IMR-90 (cell line): ENCODE measurements at regions not wholly inside any gene's neighbourhood (a gene's known extent, or its start where the extent isn't known, plus 50 kb on each side); places are given as distances from the start of the nearest gene placed in this dataset.

Source experiments
- FOS ChIP-seq: fragments of 150-350 bp; IDR thresholded peaks from 2 replicates; pipeline ENCODE4 v1.6.1; 2016; ENCODE audit warnings: low read depth, low read length
- POLR2A ChIP-seq: IDR thresholded peaks from 2 replicates; pipeline ENCODE4 v1.6.1; 2012; ENCODE audit warnings: mild to moderate bottlenecking, low read depth, low read length
- RAD21 ChIP-seq: IDR thresholded peaks from 2 replicates; pipeline ENCODE4 v1.6.1; 2012; ENCODE audit warnings: low read length, improper control_type of control experiment
- RFX5 ChIP-seq: IDR thresholded peaks from 2 replicates; pipeline ENCODE4 v1.8.0; 2012; ENCODE audit warnings: low read depth, mild to moderate bottlenecking, low read length, moderate library complexity
- SMC3 ChIP-seq: fragments of 150-350 bp; IDR thresholded peaks from 2 replicates; pipeline ENCODE4 v1.6.1; 2016; ENCODE audit warnings: low read depth, mild to moderate bottlenecking, antibody characterized with exemption, low read length, moderate library complexity
- TF ChIP-seq, protein P1 (sequence below): conservative IDR thresholded peaks from 2 replicates; pipeline ENCODE4 v1.5.1; 2012; ENCODE audit warnings: mild to moderate bottlenecking, low read depth, low read length, improper control_type of control experiment

- TF ChIP-seq RAD21 (no peak), SMC3 (no peak), FOS (no peak), POLR2A (no peak), RFX5 (no peak)
- TF ChIP-seq, protein P1, sequence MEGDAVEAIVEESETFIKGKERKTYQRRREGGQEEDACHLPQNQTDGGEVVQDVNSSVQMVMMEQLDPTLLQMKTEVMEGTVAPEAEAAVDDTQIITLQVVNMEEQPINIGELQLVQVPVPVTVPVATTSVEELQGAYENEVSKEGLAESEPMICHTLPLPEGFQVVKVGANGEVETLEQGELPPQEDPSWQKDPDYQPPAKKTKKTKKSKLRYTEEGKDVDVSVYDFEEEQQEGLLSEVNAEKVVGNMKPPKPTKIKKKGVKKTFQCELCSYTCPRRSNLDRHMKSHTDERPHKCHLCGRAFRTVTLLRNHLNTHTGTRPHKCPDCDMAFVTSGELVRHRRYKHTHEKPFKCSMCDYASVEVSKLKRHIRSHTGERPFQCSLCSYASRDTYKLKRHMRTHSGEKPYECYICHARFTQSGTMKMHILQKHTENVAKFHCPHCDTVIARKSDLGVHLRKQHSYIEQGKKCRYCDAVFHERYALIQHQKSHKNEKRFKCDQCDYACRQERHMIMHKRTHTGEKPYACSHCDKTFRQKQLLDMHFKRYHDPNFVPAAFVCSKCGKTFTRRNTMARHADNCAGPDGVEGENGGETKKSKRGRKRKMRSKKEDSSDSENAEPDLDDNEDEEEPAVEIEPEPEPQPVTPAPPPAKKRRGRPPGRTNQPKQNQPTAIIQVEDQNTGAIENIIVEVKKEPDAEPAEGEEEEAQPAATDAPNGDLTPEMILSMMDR: no peak
Measured at GRCh38 chr4:160100316-160100715, 997.4 kb downstream of the RAPGEF2 start.
